Keratinocyte (primary cell): ENCODE measurements at regions not wholly inside any gene's neighbourhood (a gene's known extent, or its start where the extent isn't known, plus 50 kb on each side); places are given as distances from the start of the nearest gene placed in this dataset.

Source experiments
- DNase-seq: peaks from one replicate; pipeline ENCODE4 v3.0.0-alpha.2; 2011; ENCODE audit warnings: low read depth, missing footprints, low spot score
- FAIRE-seq: peaks from 2 replicates; lab custom pipeline; 2011; peaks lifted over from hg19 to GRCh38; lab: Jason Lieb, UNC
- H2AFZ ChIP-seq: 2 replicates; pipeline ENCODE4 v1.6.0; 2012; ENCODE audit warnings: low read length, control low read depth, inconsistent platforms; ENCODE audit not compliant: control insufficient read depth
- H3K27ac ChIP-seq: 2 replicates; pipeline ENCODE4 v1.5.1; 2011; ENCODE audit warnings: low read length; ENCODE audit not compliant: control insufficient read depth, insufficient read depth
- H3K27me3 ChIP-seq: 3 replicates; pipeline ENCODE4 v1.6.0; 2011; ENCODE audit warnings: low read length; ENCODE audit not compliant: control insufficient read depth, insufficient read depth; ENCODE audit errors: extremely low read depth
- H3K36me3 ChIP-seq, 2 experiments: 2 replicates in 1 of 2; 3 replicates in 1 of 2; pipeline ENCODE4 v1.5.1; 2011; ENCODE audit warnings: low read length in 2 of 2, mild to moderate bottlenecking in 1 of 2; ENCODE audit not compliant: control insufficient read depth in 2 of 2, insufficient read depth in 2 of 2; ENCODE audit errors: extremely low read depth in 1 of 2
- H3K4me1 ChIP-seq: 3 replicates; pipeline ENCODE4 v1.5.1; 2011; ENCODE audit warnings: low read length; ENCODE audit not compliant: control insufficient read depth, insufficient read depth; ENCODE audit errors: extremely low read depth
- H3K4me2 ChIP-seq: 3 replicates; pipeline ENCODE4 v1.6.0; 2011; ENCODE audit warnings: low read depth, low read length; ENCODE audit not compliant: control insufficient read depth, insufficient read depth; ENCODE audit errors: extremely low read depth
- H3K4me3 ChIP-seq, 3 experiments: fragments of 200-600 bp in 1 of 3; sonication (generic) in 1 of 3; 2 replicates in 2 of 3; 3 replicates in 1 of 3; pipeline ENCODE4 v1.5.1; 2011 to 2016; ENCODE audit warnings: low read length in 3 of 3, mild to moderate bottlenecking in 3 of 3, control low read depth in 2 of 3, inconsistent platforms in 1 of 3, low read depth in 1 of 3, mixed read lengths in 1 of 3, mixed run types in 1 of 3, moderate library complexity in 1 of 3; ENCODE audit not compliant: control insufficient read depth in 2 of 3, insufficient read depth in 2 of 3; ENCODE audit errors: extremely low read depth in 1 of 3
- H3K79me2 ChIP-seq: 2 replicates; pipeline ENCODE4 v1.6.0; 2012; ENCODE audit warnings: low read length; ENCODE audit not compliant: control insufficient read depth, insufficient read depth
- H3K9ac ChIP-seq: 3 replicates; pipeline ENCODE4 v1.6.0; 2011; ENCODE audit warnings: low read length; ENCODE audit not compliant: control insufficient read depth, insufficient read depth; ENCODE audit errors: extremely low read depth
- H3K9me1 ChIP-seq: 3 replicates; pipeline ENCODE4 v1.6.0; 2011; ENCODE audit warnings: low read length; ENCODE audit not compliant: control insufficient read depth, insufficient read depth; ENCODE audit errors: extremely low read depth
- H3K9me3 ChIP-seq: 2 replicates; pipeline ENCODE4 v1.5.1; 2012; ENCODE audit warnings: low read depth, low read length; ENCODE audit not compliant: control insufficient read depth
- H4K20me1 ChIP-seq: 3 replicates; pipeline ENCODE4 v1.6.0; 2011; ENCODE audit warnings: low read length; ENCODE audit not compliant: control insufficient read depth, insufficient read depth; ENCODE audit errors: extremely low read depth
- CTCF ChIP-seq, 3 experiments: IDR thresholded peaks in 1 of 3; conservative IDR thresholded peaks in 1 of 3; optimal IDR thresholded peaks in 1 of 3; 2 replicates in 2 of 3; 3 replicates in 1 of 3; pipeline versions ENCODE3 to v1.5.1; 2011; ENCODE audit warnings: low read length in 3 of 3, mild to moderate bottlenecking in 3 of 3, moderate library complexity in 2 of 3, control low read depth in 1 of 3, inconsistent platforms in 1 of 3; ENCODE audit not compliant: insufficient read depth in 2 of 3; ENCODE audit errors: extremely low read depth in 1 of 3
- EZH2 ChIP-seq: IDR thresholded peaks from one replicate; pipeline ENCODE4 v1.6.1; 2012; ENCODE audit warnings: inconsistent platforms, mild to moderate bottlenecking, low read length, moderate library complexity
- dilution Hi-C: fragments of 300-500 bp; cut with MboI; formaldehyde crosslinking; loops from one replicate; pipeline ENCODE4 v1.7.0; 2020; ENCODE audit warnings: low sequenced_read_pairs; ENCODE audit not compliant: extremely low pct_ligation_motif_present

DNA sequence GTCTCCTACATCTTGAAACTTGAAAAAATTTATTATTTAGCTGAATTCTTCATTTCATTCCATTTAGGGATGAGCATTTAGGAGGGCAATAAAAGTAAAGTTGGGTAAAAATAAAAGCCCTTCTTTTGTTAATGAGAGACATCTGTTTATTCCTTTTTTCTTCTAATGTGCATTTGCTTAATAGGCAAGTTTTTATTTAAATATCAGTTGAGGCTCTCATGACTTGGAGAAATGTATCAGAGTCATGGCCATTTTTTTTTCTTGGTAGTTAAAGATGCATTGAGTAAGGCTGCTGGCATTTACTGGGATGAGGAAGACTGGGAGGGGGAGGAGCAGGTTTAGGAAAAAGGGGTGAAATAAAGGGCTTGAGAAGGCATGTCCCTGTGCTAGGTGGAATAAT lies 609.9 kb upstream of the TMEM132C start:
- dilution Hi-C loops: no loop called here
- Histone ChIP-seq H3K27me3 (no peaks in the 10 kb centered on the region), H3K36me3 (no peaks in the 10 kb centered on the region), H3K79me2 (no peaks in the 10 kb centered on the region), H3K9ac (no peak overlapping the region), H3K4me2 (no peak overlapping the region), H3K27ac (no peak overlapping the region), H3K4me3 (no peak overlapping the region), H3K9me1 (no peaks in the 10 kb centered on the region), H2AFZ (no peak overlapping the region), H4K20me1 (no peaks in the 10 kb centered on the region), H3K9me3 (no peaks in the 10 kb centered on the region), H3K4me1 (no peaks in the 10 kb centered on the region)
- no peak for FAIRE-seq
- no peak for DNase-seq
- no peak for TF ChIP-seq CTCF (optimal IDR thresholded peaks at IDR 0.05 in 1 of 3, IDR thresholded peaks at IDR 0.05 in 1 of 3, conservative IDR thresholded peaks at IDR 0.05 in 1 of 3; ENCODE audit: extremely low read depth in 1 of 3, insufficient read depth in 2 of 3, low read length in 3 of 3)
- TF ChIP-seq EZH2: no peak

DNA sequence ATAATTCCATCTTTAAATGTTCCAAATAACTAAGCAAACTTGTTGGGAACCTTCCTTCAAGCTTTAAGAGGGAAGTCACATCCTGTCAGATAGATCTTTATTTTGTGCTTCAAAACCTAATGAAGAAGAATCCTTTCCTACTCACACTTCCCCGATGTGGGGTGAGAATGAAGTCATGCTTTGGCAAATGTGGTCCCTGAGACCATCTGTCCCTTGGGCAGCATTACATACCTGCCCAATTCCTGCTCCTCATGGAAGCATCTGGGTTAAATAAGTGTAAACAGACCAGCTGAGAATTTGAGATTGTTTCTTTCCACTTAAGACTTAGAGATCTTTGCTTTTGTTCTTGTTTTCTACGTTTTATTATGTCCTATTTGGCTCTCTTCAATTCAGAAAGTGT lies 606.0 kb upstream of the TMEM132C start:
- dilution Hi-C loops: no loop called here
- Histone ChIP-seq H3K4me1 (no peaks in the 10 kb centered on the region), H3K9me3 (no peaks in the 10 kb centered on the region), H3K4me2 (no peak overlapping the region), H3K9me1 (no peaks in the 10 kb centered on the region), H4K20me1 (no peaks in the 10 kb centered on the region), H3K4me3 (no peak overlapping the region), H3K36me3 (no peaks in the 10 kb centered on the region), H3K9ac (no peak overlapping the region), H3K79me2 (no peaks in the 10 kb centered on the region), H3K27ac (no peak overlapping the region), H2AFZ (no peak overlapping the region), H3K27me3 (no peaks in the 10 kb centered on the region)
- TF ChIP-seq EZH2 (no peak), CTCF (optimal IDR thresholded peaks at IDR 0.05 in 1 of 3, IDR thresholded peaks at IDR 0.05 in 1 of 3, conservative IDR thresholded peaks at IDR 0.05 in 1 of 3; ENCODE audit: extremely low read depth in 1 of 3, insufficient read depth in 2 of 3, low read length in 3 of 3) (no peak)
- FAIRE-seq (no peak), DNase-seq (no peak)
